Muscle layer of duodenum (tissue), 2 donors: ENCODE measurements at regions not wholly inside any gene's neighbourhood (a gene's known extent, or its start where the extent isn't known, plus 50 kb on each side); places are given as distances from the start of the nearest gene placed in this dataset.
A peak's percentile ranks its signal among the peaks of the same experiment; 100 is the strongest.

Experiments
- H3K27ac ChIP-seq: one replicate; pipeline ENCODE4 v1.7.0; 2013; ENCODE audit warnings: mild to moderate bottlenecking, low read length
- H3K27me3 ChIP-seq: one replicate; pipeline ENCODE4 v1.7.0; 2013; ENCODE audit warnings: low read depth, mild to moderate bottlenecking, control low read depth, low read length
- H3K36me3 ChIP-seq, 2 donors: one replicate each; pipeline ENCODE4 v1.7.0; 2013; ENCODE audit warnings: low read length in 2 of 2, control low read depth in 1 of 2, mild to moderate bottlenecking in 1 of 2; ENCODE audit not compliant: insufficient read depth in 2 of 2, control insufficient read depth in 1 of 2
- H3K4me1 ChIP-seq, 2 donors: one replicate each; pipeline ENCODE4 v1.7.0; 2013; ENCODE audit warnings: low read length in 2 of 2, mild to moderate bottlenecking in 2 of 2, control low read depth in 1 of 2, moderate library complexity in 1 of 2; ENCODE audit not compliant: insufficient read depth in 2 of 2, control insufficient read depth in 1 of 2
- H3K4me3 ChIP-seq, 2 donors: one replicate each; pipeline ENCODE4 v1.7.0; 2013; ENCODE audit warnings: low read length in 2 of 2, low read depth in 1 of 2, mild to moderate bottlenecking in 1 of 2
- H3K9me3 ChIP-seq, 2 donors: one replicate each; pipeline ENCODE4 v1.7.0; 2013; ENCODE audit warnings: low read length in 2 of 2, control low read depth in 1 of 2, mild to moderate bottlenecking in 1 of 2; ENCODE audit not compliant: control insufficient read depth in 1 of 2
- donor health status: healthy.

- H3K27me3 ChIP-seq = no peaks in the 10 kb centered on the region
- no peaks in the 10 kb centered on the region for H3K4me1 ChIP-seq
- H3K9me3 ChIP-seq = no peaks in the 10 kb centered on the region
- H3K36me3 ChIP-seq = no peaks in the 10 kb centered on the region
- H3K27ac ChIP-seq = no peak overlapping the region
- no peak overlapping the region for H3K4me3 ChIP-seq
Measured at GRCh38 chr5:159638481-159638880, 277.8 kb upstream of the ADRA1B start.

GRCh38 chr5:159638954-159639559 lies 277.2 kb upstream of the ADRA1B start:
- Histone ChIP-seq H3K4me1 (no peaks in the 10 kb centered on the region), H3K9me3 (no peaks in the 10 kb centered on the region), H3K4me3 (no peak overlapping the region), H3K27me3 (no peaks in the 10 kb centered on the region), H3K27ac (no peak overlapping the region), H3K36me3 (no peaks in the 10 kb centered on the region)

- Histone ChIP-seq H3K27ac (no peak overlapping the region), H3K4me1 (no peaks in the 10 kb centered on the region), H3K9me3 (no peaks in the 10 kb centered on the region), H3K4me3 (no peak overlapping the region), H3K36me3 (no peaks in the 10 kb centered on the region), H3K27me3 (no peaks in the 10 kb centered on the region)
Measured at GRCh38 chr5:159639590-159639989, 276.7 kb upstream of the ADRA1B start.

GRCh38 chr5:159640446-159640845 lies 275.8 kb upstream of the ADRA1B start:
- Histone ChIP-seq H3K9me3 (no peaks in the 10 kb centered on the region), H3K27ac (no peak overlapping the region), H3K4me1 (no peaks in the 10 kb centered on the region), H3K27me3 (no peaks in the 10 kb centered on the region), H3K4me3 (no peak overlapping the region), H3K36me3 (no peaks in the 10 kb centered on the region)

- H3K36me3 ChIP-seq = no peaks in the 10 kb centered on the region
- no peak overlapping the region for H3K27ac ChIP-seq
- H3K9me3 ChIP-seq = no peaks in the 10 kb centered on the region
- no peaks in the 10 kb centered on the region for H3K27me3 ChIP-seq
- H3K4me3 ChIP-seq = no peak overlapping the region
- no peaks in the 10 kb centered on the region for H3K4me1 ChIP-seq
Measured at GRCh38 chr5:159640921-159641320, 275.4 kb upstream of the ADRA1B start.

GRCh38 chr5:159641371-159642039 lies 274.8 kb upstream of the ADRA1B start:
- Histone ChIP-seq H3K36me3 (no peaks in the 10 kb centered on the region), H3K4me3 (no peak overlapping the region), H3K4me1 (no peaks in the 10 kb centered on the region), H3K9me3 (no peaks in the 10 kb centered on the region), H3K27me3 (no peaks in the 10 kb centered on the region), H3K27ac (no peak overlapping the region)

GRCh38 chr5:159642379-159642778 lies 273.9 kb upstream of the ADRA1B start:
- no peak overlapping the region for H3K27ac ChIP-seq

GRCh38 chr5:159644053-159644452 lies 272.2 kb upstream of the ADRA1B start:
- no peaks in the 10 kb centered on the region for H3K36me3 ChIP-seq
- H3K4me1 ChIP-seq = no peaks in the 10 kb centered on the region
- no peaks in the 10 kb centered on the region for H3K27me3 ChIP-seq
- H3K27ac ChIP-seq = no peak overlapping the region
- no peaks in the 10 kb centered on the region for H3K9me3 ChIP-seq
- H3K4me3 ChIP-seq = no peak overlapping the region

More at GRCh38 chr5:159642379-159642778, 273.9 kb upstream of the ADRA1B start:
- Histone ChIP-seq H3K4me3 (no peak overlapping the region), H3K4me1 (no peaks in the 10 kb centered on the region), H3K36me3 (no peaks in the 10 kb centered on the region), H3K27me3 (no peaks in the 10 kb centered on the region), H3K9me3 (no peaks in the 10 kb centered on the region)

- no peak overlapping the region for H3K4me3 ChIP-seq
- no peaks in the 10 kb centered on the region for H3K27me3 ChIP-seq
- no peaks in the 10 kb centered on the region for H3K4me1 ChIP-seq
- H3K9me3 ChIP-seq = no peaks in the 10 kb centered on the region
- no peak overlapping the region for H3K27ac ChIP-seq
- no peaks in the 10 kb centered on the region for H3K36me3 ChIP-seq
Measured at GRCh38 chr5:159645179-159645846, 271.0 kb upstream of the ADRA1B start.

GRCh38 chr5:159650803-159651202 lies 265.5 kb upstream of the ADRA1B start:
- H3K4me3 ChIP-seq = no peak overlapping the region

GRCh38 chr5:159655757-159656409 lies 260.4 kb upstream of the ADRA1B start:
- H3K27me3 ChIP-seq = no peaks in the 10 kb centered on the region
- peak overlapping the region; percentile 34 for H3K27ac ChIP-seq
- no peak overlapping the region for H3K4me3 ChIP-seq

More at GRCh38 chr5:159650803-159651202, 265.5 kb upstream of the ADRA1B start:
- Histone ChIP-seq H3K9me3 (no peaks in the 10 kb centered on the region), H3K27ac (no peak overlapping the region), H3K27me3 (no peaks in the 10 kb centered on the region), H3K4me1 (no peaks in the 10 kb centered on the region), H3K36me3 (no peaks in the 10 kb centered on the region)

More at GRCh38 chr5:159655757-159656409, 260.4 kb upstream of the ADRA1B start:
- Histone ChIP-seq H3K9me3 (no peaks in the 10 kb centered on the region), H3K36me3 (no peaks in the 10 kb centered on the region), H3K4me1 (no peaks in the 10 kb centered on the region)
